ENCODE measurements at regions not wholly inside any gene's neighbourhood (a gene's known extent, or its start where the extent isn't known, plus 50 kb on each side); places are given as distances from the start of the nearest gene placed in this dataset.

- TF ChIP-seq FOXJ3 (CRISPR knock-in tag; IDR thresholded peaks at IDR 0.05) (no peak), YY1 (IDR thresholded peaks at IDR 0.05; ENCODE audit: low read depth) (no peak), TCF12 (IDR thresholded peaks at IDR 0.05) (no peak), MAX (IDR thresholded peaks at IDR 0.05; ENCODE audit: low read depth) (no peak), USF1 (IDR thresholded peaks at IDR 0.05; ENCODE audit: borderline replicate concordance, low read depth) (no peak), TAF1 (IDR thresholded peaks at IDR 0.05; ENCODE audit: borderline replicate concordance, low read depth, low read length) (no peak)
Observed at GRCh38 chr3:159487304-159487703, 501.3 kb upstream of the IL12A start (continued).

- Histone ChIP-seq H3K9me3 (no peaks in the 10 kb centered on the region), H3K4me3 (ENCODE audit: low read depth in 2 of 2, low read length in 1 of 2) (no peak overlapping the region), H3K4me2 (no peak overlapping the region), H3K36me3 (replicated peaks in 1 of 2; ENCODE audit: control insufficient read depth in 1 of 2, insufficient read depth in 2 of 2, low read length in 1 of 2) (no peaks in the 10 kb centered on the region), H3K4me1 (ENCODE audit: control insufficient read depth in 1 of 2, insufficient read depth in 2 of 2, low read depth in 1 of 2, low read length in 1 of 2) (peaks cover 0 to 9% of the 10 kb centered on the region in 2 experiments; a peak in 2 of 4 replicates), H3K9me2 (no peaks in the 10 kb centered on the region), H3K9ac (no peak overlapping the region), H3K27ac (ENCODE audit: low read depth in 2 of 2, low read length in 1 of 2) (peak overlapping the region in 1 of 2 experiments; percentile 31; a peak in 1 of 4 replicates), H3K27me3 (ENCODE audit: insufficient read depth) (no peaks in the 10 kb centered on the region), H4K20me1 (ENCODE audit: insufficient read depth) (no peaks in the 10 kb centered on the region), H3K79me2 (ENCODE audit: insufficient read depth) (no peaks in the 10 kb centered on the region), H2AFZ (ENCODE audit: low read depth) (no peak overlapping the region), H3F3A (replicated peaks; ENCODE audit: insufficient read depth) (no peaks in the 10 kb centered on the region)
- ChIA-PET CTCF (no interaction called here), POLR2A (no interaction called here)
- DNase-seq, result peak; percentile 34
- WGBS (ENCODE audit: low lambda C conversion rate), result 13% methylated on average over 2 of the region's 2 CpGs
- TF ChIP-seq TAF1 (IDR thresholded peaks at IDR 0.05; ENCODE audit: borderline replicate concordance, low read depth, low read length), result no peak
- TF ChIP-seq TCF12 (IDR thresholded peaks at IDR 0.05), result peak; percentile 38
- peak; percentile 51 for TF ChIP-seq GATA2 (CRISPR knock-in tag; IDR thresholded peaks at IDR 0.05)
- TF ChIP-seq EP300 (IDR thresholded peaks at IDR 0.05; ENCODE audit: borderline replicate concordance in 1 of 2, low read depth in 1 of 2, low read length in 1 of 2), result peak in 1 of 2 experiments; percentile 80; a peak in 2 of 4 replicates
- peak; percentile 24; the same call in 1 of the 2 replicates for TF ChIP-seq RAD21 (IDR thresholded peaks at IDR 0.05; ENCODE audit: low read length)
- peak; percentile 97 for TF ChIP-seq RCOR1 (IDR thresholded peaks at IDR 0.05; ENCODE audit: low read length)
- no peak for TF ChIP-seq MEF2A (IDR thresholded peaks at IDR 0.05; ENCODE audit: borderline replicate concordance, low read depth)
- no peak for TF ChIP-seq EZH2phosphoT487 (IDR thresholded peaks at IDR 0.05; ENCODE audit: borderline replicate concordance, low read depth)
- TF ChIP-seq MXI1 (IDR thresholded peaks at IDR 0.05; ENCODE audit: low read depth, low read length), result no peak
- TF ChIP-seq CHD2 (IDR thresholded peaks at IDR 0.05; ENCODE audit: low read length, partially characterized antibody), result peak; percentile 52
Observed at GRCh38 chr3:159488602-159489001, 500.0 kb upstream of the IL12A start.

GRCh38 chr3:159497361-159497760 lies 491.3 kb upstream of the IL12A start:
- TF ChIP-seq IRF3 (IDR thresholded peaks at IDR 0.05; ENCODE audit: low read depth, low read length) (no peak), GATA2 (CRISPR knock-in tag; IDR thresholded peaks at IDR 0.05) (no peak)

More at GRCh38 chr3:159497361-159497760, 491.3 kb upstream of the IL12A start:
- 20% methylated on average over 1 of the region's 2 CpGs for WGBS (ENCODE audit: low lambda C conversion rate)
- ChIA-PET CTCF (no interaction called here), POLR2A (no interaction called here)
- Histone ChIP-seq H4K20me1 (ENCODE audit: insufficient read depth) (no peaks in the 10 kb centered on the region), H3K9me2 (no peaks in the 10 kb centered on the region), H3K27ac (ENCODE audit: low read depth in 2 of 2, low read length in 1 of 2) (no peak overlapping the region), H3K9me3 (no peaks in the 10 kb centered on the region), H3K9ac (no peak overlapping the region), H2AFZ (ENCODE audit: low read depth) (no peak overlapping the region), H3K4me1 (ENCODE audit: control insufficient read depth in 1 of 2, insufficient read depth in 2 of 2, low read depth in 1 of 2, low read length in 1 of 2) (no peaks in the 10 kb centered on the region), H3K27me3 (ENCODE audit: insufficient read depth) (no peaks in the 10 kb centered on the region), H3K4me3 (ENCODE audit: low read depth in 2 of 2, low read length in 1 of 2) (no peak overlapping the region), H3K79me2 (ENCODE audit: insufficient read depth) (no peaks in the 10 kb centered on the region), H3K4me2 (no peak overlapping the region), H3F3A (replicated peaks; ENCODE audit: insufficient read depth) (no peaks in the 10 kb centered on the region), H3K36me3 (replicated peaks in 1 of 2; ENCODE audit: control insufficient read depth in 1 of 2, insufficient read depth in 2 of 2, low read length in 1 of 2) (no peaks in the 10 kb centered on the region)
- no peak for DNase-seq
